ENCODE measurements at regions not wholly inside any gene's neighbourhood (a gene's known extent, or its start where the extent isn't known, plus 50 kb on each side); places are given as distances from the start of the nearest gene placed in this dataset.

- TF ChIP-seq, protein P1, sequence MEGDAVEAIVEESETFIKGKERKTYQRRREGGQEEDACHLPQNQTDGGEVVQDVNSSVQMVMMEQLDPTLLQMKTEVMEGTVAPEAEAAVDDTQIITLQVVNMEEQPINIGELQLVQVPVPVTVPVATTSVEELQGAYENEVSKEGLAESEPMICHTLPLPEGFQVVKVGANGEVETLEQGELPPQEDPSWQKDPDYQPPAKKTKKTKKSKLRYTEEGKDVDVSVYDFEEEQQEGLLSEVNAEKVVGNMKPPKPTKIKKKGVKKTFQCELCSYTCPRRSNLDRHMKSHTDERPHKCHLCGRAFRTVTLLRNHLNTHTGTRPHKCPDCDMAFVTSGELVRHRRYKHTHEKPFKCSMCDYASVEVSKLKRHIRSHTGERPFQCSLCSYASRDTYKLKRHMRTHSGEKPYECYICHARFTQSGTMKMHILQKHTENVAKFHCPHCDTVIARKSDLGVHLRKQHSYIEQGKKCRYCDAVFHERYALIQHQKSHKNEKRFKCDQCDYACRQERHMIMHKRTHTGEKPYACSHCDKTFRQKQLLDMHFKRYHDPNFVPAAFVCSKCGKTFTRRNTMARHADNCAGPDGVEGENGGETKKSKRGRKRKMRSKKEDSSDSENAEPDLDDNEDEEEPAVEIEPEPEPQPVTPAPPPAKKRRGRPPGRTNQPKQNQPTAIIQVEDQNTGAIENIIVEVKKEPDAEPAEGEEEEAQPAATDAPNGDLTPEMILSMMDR (IDR thresholded peaks at IDR 0.05; ENCODE audit: low read depth, low read length, poor library complexity, severe bottlenecking), result no peak
- no peak for TF ChIP-seq EZH2phosphoT487 (IDR thresholded peaks at IDR 0.05; ENCODE audit: borderline replicate concordance, low read length)
These were observed 194.2 kb upstream of the GMDS start for GRCh38 chr6:2439632-2440031.

Measured in DOHH2 (cell line).